HG03342 (cell line): ENCODE measurements at regions not wholly inside any gene's neighbourhood (a gene's known extent, or its start where the extent isn't known, plus 50 kb on each side); places are given as distances from the start of the nearest gene placed in this dataset.
"Not testable (repeated sequence)": the region's sequence is repeated elsewhere in the genome, so short reads cannot be mapped to it uniquely, and the experiment has no call there.

Experiments
- ATAC-seq: cut with Tn5 transposase; IDR thresholded peaks from one replicate; pipeline ENCODE4 v1.9.1; 2021; ENCODE audit warnings: mild to moderate bottlenecking, moderate library complexity; ENCODE audit not compliant: unreplicated experiment

- ATAC-seq, result peak; percentile 87
Observed at GRCh38 chr9:20242510-20243189, 379.6 kb downstream of the MLLT3 start.

DNA sequence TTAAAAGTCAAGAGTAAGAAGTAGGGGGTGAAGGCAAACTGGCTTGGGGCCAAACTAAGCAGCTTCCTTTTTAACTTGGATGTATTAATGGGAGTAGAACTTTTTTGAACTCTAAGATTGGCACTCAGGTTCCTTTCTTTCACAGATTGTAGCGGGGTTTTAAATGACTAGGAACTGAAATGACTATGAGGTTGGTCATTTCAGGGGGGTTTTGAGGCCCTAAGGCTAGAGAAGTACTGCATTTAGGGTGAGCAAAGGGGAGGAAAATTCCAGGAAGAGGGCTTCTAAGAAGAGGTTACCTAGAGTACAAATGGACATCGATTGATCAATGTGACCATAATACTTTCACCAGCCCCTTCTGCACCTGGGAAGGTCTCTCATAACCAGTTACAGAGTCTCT lies 381.8 kb downstream of the MLLT3 start:
- ATAC-seq, result no peak

GRCh38 chr9:20238921-20239320 lies 383.4 kb downstream of the MLLT3 start:
- no peak for ATAC-seq

DNA sequence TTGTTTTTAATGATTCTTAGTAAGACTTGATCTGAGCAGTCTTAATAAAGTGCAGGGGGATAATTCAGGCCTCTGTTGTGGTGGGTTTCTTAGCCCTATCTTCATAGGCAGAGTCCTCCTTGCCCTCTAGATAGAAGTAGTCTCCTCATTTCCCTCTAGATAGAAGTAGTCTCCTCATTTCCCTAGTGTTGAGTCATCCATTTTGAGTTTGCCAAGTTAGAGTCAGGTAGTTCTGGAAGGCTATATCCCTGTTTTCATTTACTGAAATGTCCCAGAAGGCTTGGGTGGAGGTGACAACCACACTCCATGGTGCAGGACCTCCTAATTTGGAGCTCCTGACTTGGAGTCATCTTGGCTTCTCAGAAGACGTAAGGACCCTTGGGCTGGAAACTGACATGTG lies 384.6 kb downstream of the MLLT3 start:
- no peak for ATAC-seq

DNA sequence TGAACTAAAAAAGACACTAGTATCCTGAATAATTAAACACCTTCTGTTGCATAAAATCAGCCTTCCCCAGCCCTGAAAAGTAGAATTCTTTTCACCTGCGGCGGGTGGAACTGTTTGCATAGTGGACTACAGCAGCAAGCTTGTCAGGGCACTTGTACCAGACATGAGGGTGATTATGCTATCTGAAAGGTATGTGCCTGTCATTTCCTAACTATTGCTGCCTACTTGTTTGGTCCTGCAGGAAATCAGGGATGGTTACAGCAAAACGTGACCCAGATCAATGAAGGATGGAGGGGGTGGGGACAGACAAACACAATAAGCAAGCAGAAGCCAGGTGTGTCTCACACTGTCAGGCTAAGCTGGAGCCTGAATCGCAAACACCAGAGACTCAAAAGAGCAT lies 385.6 kb downstream of the MLLT3 start:
- ATAC-seq, result no peak

DNA sequence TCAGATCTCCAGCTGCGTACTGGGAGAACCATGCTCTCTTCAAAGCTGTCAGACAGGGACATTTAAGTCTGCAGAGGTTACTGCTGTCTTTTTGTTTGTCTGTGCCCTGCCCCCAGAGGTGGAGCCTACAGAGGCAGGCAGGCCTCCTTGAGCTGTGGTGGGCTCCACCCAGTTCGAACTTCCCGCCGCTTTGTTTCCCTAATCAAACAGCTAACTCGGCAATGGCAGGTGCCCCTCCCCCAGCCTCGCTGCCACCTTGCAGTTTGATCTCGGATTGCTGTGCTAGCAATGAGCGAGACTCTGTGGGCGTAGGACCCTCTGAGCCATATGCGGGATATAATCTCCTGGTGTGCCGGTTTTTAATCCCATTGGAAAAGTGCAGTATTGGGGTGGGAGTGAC lies 387.1 kb downstream of the MLLT3 start:
- ATAC-seq, result not testable (repeated sequence)

DNA sequence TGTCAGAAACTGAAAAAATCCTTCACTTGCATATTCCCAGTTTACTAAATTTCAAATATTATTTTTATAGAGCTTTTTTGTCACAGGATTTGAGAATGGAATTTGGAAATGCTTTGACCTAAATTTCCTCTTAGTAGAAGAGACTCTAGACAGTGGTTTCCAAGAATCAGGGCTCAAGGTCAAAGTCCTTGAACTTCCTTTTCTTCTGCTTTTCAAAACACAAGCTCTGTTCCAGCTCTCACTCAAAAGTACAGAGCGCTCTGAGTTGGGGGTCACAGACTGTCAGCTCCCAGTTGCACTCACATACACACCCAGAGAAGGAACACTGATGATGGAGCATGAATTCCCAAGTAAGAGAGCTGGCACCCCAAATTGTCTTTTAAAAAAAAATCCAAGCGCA lies 394.2 kb downstream of the MLLT3 start:
- ATAC-seq, result no peak

DNA sequence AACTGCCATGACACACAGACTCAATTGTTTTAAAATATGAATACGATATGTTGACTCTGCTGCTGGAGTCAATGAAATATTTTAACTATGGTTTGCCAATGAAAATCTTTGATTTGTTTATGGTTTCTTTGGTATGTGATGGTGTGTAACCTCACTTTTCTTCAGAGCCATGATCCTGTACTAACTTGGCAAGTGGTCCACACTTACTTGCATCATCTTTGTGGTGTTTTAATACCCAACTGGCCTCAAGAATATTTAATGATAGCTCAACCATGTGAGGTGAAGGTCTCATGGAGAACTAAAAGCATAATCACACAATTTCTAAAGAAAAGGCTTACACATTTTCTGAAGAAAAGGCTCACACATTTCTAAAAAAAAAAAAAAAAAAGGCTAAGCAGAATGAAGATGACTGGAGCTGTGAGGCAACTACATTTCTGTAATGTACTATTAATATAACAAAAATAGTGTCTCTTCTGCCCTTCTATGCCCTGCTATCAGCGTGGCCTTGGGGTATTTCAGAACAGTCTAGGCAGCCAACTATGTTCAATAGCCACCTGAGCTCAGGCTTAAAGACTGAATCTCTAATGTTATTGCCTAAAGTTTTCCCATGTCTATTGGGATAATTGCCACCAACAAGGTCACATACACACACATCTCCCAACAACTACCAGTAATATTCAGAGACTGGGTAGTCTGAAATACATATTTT lies 395.0 kb downstream of the MLLT3 start:
- no peak for ATAC-seq

DNA sequence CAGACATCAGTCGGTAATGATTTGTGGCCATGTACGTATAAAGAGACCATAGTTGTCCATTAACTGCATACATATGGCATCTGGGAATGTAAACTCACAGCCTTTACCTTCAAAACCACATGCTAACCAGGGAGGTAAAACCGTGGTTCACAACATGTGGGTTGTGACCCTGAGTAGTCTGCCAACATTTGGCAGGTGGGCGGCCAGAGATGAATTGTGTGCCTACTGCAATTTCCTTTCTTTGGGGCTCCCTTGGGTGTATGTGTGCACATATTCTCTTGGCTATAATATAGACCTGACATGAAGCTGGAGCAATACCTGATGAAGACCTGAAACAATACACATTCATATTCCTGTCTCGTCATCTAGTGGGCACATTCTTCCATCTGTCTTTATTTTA lies 396.0 kb downstream of the MLLT3 start:
- no peak for ATAC-seq

- ATAC-seq, result no peak
Observed at GRCh38 chr9:20225826-20226225, 396.5 kb downstream of the MLLT3 start.

DNA sequence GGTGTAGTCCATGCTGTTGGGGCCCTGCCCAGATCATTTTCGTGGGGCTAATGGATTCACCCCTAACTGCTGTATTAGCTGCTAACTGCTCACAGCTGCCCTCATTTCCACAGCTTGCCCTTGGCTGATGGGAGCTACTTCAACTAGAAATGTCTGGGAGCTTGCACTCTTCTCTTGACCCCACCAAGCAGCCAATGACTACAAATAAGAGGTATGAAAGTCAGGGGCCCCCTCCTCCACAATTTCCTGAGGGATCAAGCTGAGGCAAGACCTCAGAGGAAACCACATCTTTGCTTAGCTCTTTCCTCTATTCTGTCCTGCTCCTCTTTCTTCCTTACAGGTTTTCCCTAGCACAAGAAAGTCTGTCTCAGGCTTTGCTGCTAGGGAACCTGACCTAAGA lies 397.5 kb downstream of the MLLT3 start:
- no peak for ATAC-seq

- no peak for ATAC-seq
Observed at GRCh38 chr9:20220286-20220685, 402.0 kb downstream of the MLLT3 start.

DNA sequence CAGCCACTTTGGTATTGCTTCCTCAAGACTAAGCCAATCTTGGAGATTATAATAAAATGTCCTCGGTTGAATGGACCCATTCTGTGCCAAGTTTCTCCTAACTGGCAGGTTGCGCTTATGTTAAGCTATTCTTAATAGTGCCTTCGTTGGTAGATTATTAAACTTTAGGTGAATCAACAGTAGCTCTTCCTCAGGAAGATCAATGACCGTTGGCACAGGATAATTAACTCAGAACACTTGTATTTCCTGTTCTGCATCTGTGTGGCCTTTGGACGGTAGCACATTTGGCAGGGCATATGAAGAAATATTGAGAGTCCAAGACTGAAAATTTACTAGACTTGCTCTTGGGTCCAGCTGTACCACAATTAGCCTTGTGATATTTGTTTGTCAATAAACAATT lies 402.9 kb downstream of the MLLT3 start:
- no peak for ATAC-seq

DNA sequence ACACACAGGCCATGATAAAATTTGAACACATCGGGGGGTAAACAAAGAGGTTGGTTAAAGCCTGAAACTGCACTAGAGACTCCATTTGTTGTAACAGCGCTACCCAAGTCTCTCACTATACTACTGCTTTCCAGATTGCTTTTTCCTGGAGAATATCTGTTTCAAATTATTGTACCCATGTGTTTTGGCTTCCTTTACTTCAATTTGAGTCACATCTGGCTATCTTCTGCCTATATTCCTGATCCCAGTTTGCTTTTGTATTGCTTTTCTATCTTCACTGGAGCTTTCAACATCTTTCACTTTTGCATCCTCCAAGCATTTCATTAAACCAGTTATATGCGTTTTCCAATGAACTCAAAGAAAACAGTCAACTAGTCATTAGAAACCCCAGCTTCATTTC lies 404.7 kb downstream of the MLLT3 start:
- ATAC-seq, result no peak

- ATAC-seq, result no peak
Observed at GRCh38 chr9:20216438-20216837, 405.9 kb downstream of the MLLT3 start.

DNA sequence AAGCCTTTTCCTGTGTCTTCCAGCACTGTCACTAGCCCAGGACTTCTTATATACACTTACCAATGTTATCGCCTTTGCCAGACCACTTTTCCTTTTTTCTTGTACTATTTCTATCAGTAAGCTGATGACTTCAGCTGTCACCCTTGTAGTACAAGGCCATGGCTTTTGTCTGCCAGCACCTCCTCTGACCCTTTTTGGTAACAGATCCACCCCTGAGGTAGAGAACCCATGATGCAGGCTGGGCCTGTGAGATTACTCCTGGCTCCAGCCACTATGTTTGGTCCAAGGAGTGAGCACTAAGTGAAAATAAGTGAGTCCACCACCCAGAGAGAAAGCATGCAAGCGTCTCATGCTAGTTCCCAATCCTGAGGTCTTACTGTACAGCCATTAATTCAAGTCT lies 406.7 kb downstream of the MLLT3 start:
- ATAC-seq, result no peak

- ATAC-seq, result no peak
Observed at GRCh38 chr9:20212806-20213205, 409.5 kb downstream of the MLLT3 start.

- ATAC-seq, result no peak
Observed at GRCh38 chr9:20209391-20210340, 412.6 kb downstream of the MLLT3 start.

- no peak for ATAC-seq
Observed at GRCh38 chr9:20208961-20209371, 413.3 kb downstream of the MLLT3 start.

DNA sequence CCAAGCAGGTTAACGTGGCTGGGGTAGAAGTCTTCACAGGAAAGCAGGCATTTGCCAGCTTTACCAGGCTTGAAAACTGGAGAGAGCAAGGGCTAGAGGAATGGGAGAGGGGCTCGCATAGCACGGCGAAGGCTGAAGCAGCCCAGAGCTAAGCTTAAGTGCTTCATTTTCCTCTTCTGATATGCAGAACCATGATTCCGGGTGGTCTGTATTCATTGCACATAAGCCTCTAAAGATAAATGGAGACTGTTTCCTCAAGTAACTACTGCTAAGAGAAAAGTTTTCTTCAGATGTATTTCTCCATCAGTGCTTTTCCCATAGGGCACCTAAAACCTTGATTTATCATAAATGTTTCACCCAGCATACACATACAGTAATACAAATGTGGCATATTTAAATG lies 414.1 kb downstream of the MLLT3 start:
- no peak for ATAC-seq

DNA sequence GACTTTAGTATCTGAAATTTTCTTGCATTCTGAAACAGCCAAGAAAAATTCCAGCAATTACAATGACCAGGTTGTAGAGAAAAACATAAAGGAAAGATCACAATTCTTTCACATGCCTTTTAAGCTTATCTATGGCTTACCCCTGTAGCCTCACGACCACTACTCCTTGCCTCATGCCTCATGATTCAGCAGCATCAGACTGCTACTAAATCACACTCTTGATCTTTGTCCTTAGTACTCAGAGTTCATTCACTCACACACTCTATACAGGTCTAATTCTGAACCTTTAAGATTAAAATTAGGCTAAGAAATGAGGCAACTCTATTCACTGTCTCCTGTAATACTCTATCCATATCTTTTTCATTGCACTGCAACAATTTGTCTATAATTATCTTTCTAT lies 415.1 kb downstream of the MLLT3 start:
- no peak for ATAC-seq

DNA sequence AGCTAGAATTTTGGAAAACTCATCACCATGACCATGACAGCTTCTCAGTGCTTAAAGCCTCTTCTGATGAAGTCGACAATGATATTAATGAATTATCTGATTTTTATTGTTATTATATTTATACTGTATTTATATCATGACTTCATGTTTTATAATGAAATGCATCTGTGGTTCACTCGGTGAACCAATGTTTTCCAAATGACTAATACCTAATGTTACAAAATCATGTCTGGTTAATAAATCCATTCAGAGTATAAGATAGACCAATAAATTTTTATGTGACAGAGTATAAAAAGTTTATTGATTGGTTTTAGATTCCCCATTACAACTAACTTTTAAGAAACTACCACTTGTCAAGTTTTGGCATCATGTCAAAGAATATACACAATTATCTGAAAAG lies 416.5 kb downstream of the MLLT3 start:
- ATAC-seq, result no peak
